GM19239 (cell line): ENCODE measurements at regions not wholly inside any gene's neighbourhood (a gene's known extent, or its start where the extent isn't known, plus 50 kb on each side); places are given as distances from the start of the nearest gene placed in this dataset.

ENCODE experiments used
- DNase-seq: peaks from one replicate; pipeline ENCODE4 v3.0.0; 2011; ENCODE audit warnings: low spot score; ENCODE audit not compliant: insufficient read length
- FAIRE-seq: peaks from 2 replicates; lab custom pipeline; 2011; peaks lifted over from hg19 to GRCh38; lab: Jason Lieb, UNC

DNA sequence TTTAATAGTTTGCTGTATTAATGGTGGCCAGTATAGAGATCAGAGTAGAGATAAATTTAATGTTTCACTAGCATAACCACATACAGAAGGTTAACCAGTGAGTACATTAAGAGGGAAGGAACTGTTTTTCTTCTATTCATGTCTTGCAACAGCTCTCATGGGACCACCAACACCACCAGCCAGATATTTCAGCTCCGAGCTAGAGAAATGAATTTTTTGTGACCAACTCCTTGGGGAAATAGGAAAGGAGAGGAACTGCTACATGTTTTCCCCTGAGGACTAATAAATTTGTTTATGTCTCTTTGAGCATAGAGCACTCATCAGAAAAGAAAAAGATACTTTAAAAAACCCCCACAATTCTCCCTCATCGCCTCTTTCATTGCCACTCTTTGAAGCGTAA is 247.5 kb downstream of the MBNL1 start:
- FAIRE-seq (peak; percentile 80), DNase-seq (no peak)

DNA sequence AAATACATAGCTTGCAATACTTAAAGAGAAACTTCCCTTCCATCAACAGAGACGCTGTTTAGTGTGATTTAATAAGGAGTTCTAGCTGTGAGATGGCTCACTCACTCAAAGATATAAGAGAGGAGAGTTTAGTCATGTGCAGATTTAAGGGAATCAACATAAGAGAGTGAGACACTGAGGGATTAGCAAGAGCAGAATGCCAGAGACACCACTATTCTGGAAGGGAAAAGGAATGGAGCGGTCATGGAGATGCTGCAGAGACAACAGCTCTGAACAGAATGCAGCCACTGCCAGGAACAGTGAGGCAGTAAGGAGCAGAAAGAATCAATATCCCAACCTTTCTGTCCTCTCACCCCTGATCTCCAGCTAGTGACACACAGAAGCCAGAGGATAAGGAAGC is 248.8 kb downstream of the MBNL1 start:
- no peak for DNase-seq
- no peak for FAIRE-seq

DNA sequence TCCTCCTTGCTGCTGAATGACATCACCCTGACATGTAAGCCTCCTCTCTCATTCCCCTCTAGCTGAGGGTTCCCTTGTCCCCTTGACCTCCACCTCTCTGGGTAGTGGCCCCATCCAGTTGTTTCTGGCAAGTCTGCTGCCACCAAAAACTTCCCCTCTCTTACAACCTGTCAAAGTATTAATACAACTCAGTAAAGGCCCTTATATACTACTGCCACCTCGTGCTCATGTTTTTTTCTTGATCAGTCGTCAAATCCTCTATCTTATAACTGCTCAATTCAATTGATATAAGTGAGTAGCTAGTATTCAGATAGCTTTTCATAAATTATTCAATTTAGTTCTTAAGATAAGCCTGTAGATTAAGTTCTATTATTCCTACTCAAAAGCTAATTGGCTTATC is 249.6 kb downstream of the MBNL1 start:
- no peak for DNase-seq
- FAIRE-seq = peak; percentile 84

DNA sequence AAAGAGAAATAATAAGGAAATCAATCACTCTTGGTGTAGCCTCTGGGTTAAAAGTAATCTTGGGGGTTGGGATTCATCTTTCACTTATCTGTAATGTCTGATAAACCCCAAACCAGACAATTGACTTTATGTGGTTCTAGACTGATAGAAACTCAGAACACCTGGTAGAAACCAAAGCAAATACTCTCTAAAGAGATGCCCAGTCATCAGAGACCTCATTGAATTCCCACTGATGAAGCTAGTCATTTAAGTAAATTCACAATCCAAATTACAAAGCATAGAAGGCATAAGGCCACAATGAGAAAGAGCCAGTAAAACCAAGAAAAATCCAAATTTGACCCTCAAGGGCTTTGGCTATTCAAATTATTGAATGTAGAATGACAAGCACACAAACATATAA is 250.6 kb downstream of the MBNL1 start:
- DNase-seq (no peak), FAIRE-seq (peak; percentile 89)

DNA sequence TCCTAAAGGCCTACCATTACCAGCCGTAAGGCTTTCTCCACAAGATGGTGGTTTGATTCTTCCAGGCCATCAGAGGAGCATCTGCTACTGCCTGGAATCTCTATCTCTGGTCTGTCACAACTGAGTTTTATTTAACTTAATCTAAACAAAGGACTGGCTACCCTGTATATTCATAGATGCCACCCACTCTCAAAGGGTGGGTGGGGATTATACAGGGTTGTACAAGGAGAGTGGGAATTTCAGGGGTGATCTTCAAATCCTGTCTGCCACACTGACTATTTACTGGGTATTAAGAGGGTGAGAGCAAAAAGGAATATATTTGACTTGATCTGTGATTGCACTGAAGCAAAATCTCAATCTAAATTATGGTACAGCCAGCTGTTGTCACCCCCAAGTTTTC is 253.3 kb downstream of the MBNL1 start:
- FAIRE-seq = no peak
- no peak for DNase-seq

DNA sequence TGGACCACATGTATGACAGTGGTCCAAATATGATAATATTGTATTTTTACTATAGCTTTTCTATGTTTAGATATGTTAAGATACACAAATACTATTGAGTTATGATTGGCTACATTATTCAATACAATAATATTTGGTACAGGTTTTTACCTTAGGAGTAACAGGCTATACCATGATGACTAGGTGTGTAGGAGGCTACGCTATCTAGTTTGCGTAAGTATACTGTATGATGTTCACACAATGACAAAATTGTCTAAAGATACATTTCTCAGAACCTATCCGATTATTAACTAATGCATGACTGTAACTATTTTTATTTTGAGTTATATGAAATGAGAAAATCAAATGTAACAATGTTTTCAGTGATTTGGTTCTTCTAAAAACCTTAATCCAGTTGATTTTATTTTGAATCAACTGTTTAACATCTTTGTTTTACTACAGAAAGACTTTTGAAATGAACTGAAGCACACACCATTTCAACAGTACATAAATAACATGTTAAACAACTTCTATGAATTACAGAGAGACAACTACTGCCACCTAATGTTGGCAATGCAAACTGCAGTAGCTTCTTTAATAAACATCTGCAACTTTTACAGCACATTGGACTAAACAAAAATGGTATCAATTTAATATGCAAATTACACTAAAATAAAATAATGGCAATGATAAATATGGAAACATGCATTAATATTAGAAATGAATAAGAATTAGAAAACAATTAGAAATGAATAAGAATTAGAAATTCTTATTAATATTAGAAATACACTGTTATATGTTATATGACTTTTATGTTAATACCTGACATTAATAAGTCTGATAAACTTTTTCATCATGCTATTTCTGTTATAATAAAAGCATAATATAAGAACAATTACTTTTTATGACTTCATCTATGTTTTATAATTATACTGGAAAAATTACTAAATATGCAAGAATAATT is 255.7 kb downstream of the MBNL1 start:
- FAIRE-seq = peak; percentile 94
- no peak for DNase-seq

DNA sequence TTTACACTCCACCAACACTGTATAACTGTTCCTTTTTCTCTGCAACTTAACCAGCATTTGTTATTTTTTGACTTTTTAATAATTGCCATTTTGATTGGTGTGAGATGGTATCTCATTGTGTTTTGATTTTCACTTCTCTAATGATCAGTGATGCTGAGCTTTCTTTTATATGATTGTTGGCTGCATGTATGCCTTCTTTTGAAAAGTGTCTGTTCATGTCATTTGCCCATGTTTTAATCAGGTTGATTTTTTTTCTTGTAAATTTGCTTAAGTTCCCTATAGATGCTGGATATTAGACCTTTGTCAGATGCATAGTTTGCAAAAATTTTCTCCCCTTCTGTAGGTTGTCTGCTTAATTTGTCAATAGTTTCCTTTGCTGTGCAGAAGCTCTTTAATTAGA is 263.0 kb downstream of the MBNL1 start:
- no peak for FAIRE-seq
- DNase-seq = no peak

DNA sequence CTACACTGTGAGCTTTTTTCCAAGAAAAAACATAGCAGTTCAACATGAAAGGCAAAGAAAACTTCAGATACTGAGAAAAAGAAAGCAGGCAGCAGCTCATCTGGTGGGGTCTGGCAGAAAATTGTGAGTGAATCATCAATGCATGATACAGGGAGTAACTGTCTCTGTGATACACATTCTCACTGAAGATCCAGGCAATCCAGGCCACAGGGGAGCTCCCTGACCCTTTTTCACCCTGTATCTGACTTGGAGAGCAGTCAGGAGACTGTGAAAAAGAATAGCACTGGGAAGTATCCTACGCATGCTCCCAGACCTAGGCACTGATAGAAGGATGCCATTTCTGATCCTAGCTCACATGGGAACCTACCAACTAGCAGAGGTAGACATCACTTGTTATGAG is 269.8 kb downstream of the MBNL1 start:
- no peak for DNase-seq
- FAIRE-seq = no peak

DNA sequence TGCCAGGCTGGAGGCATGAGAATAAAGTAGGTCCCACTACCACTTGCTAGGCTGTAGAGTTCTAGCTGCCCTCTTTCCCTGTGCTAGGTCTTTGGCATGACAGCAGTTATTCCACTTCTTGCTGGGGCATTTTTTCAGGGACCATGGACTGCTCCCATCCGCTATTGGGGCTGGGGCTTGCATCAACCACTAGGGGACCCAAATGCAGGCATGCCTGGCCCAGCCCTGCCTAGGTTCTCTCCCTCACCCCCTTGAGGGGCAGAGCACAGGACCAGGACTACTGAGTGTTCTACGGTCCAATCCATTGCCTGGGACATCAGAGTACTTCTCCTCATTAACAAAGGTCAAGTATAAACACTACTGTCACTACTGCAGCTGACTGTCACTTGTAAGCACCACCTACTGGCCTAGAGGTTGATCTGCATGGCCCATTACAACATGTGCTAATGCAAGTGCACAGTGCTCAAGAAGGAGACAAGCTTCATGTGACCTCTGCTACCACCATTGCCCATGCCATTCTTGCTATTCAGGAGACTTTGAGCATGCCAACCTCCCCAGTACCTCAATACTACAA is 270.5 kb downstream of the MBNL1 start:
- DNase-seq = no peak
- no peak for FAIRE-seq

DNA sequence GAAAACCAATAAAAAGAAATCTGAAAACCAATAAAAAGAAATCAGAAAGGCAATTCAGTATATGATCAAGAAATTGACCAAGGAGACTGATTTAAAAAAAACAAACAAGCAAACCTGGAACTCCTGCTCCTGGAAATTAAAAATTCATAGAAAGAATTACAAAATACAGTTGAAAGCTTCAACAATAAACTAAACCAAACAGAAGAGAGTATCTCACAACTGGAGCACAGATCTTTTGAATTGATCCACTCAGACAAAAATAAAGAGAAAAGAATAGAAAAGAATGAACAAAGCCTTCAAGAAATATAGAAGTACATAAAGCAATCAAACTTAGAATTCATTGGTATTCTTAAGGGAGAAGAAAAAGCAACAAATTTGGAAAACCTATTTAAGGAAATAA is 271.4 kb downstream of the MBNL1 start:
- DNase-seq (no peak), FAIRE-seq (no peak)

DNA sequence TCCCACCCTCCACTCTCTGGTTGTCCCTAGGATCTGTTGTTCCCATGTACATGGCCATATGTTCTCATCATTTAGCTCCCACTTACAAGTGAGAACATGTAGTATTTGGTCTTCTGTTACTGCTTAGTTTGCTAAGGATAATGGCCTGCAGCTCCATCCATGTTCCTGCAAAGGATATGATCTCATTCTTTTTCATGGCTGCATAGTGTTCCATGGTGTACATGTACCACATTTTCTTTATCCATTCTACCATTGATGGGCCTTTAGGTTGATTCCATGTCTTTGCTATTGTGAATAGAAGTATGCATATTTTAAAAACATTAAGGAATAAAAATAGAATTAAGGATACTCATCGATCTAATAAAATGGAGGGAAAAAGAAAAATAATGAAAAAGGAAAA is 278.4 kb downstream of the MBNL1 start:
- FAIRE-seq = no peak
- no peak for DNase-seq

DNA sequence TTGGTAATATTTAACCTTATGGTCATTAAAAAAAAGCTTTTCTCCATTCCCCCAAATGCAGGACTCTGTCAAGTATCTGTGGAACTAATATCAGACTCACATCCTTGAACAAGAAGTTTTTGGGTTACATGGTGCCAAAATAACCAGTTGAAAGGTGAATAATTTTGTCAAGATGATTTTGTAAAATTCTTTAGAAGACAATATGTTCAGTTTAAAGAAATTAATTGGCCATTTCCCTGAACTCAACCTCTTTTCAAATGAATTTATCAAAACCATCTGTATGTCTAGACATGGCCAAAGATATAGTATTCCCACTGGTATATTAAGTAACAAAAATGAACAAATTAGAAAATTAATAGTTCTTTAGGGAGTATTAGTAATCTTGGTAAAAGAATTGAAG is 280.5 kb downstream of the MBNL1 start:
- DNase-seq (no peak), FAIRE-seq (peak; percentile 60)

DNA sequence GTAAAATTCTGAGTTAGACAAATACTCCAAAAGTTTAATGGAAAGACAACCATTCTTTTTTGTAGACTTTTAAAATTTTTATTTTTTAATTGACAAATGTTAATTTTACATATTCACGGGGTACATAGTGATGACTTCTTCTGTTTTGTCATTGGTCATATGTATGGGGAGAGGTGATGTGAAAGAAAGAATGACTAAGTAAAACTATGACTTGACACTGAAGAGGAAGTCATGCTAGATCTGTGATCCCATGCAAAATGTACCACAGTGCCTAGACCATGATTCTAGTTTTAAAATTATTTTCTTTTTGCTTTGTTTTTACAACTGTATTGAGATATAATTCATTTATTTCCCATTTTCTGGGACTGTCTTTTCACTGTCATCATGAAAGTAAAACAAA is 281.6 kb downstream of the MBNL1 start:
- FAIRE-seq = no peak
- DNase-seq = no peak

DNA sequence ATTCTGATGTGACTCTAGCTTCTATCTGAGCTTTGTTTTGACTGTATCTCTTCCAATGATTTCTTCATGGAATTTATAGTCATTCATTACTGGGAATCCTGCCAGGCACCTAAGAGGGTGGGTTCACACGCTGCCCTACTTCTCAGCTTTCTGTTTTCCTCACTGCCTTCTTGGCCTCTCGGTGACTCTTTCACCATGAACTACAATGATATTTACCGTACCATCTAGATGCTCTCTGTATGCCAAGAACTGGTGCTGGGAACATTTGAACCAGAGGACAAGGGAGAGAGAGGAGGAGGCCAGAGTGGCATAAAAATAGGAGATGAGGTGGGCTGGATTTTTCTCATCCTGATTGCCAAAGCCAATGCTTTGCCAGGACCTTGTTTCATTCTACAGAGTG is 280.0 kb upstream of the P2RY1 start:
- FAIRE-seq (no peak), DNase-seq (no peak)

DNA sequence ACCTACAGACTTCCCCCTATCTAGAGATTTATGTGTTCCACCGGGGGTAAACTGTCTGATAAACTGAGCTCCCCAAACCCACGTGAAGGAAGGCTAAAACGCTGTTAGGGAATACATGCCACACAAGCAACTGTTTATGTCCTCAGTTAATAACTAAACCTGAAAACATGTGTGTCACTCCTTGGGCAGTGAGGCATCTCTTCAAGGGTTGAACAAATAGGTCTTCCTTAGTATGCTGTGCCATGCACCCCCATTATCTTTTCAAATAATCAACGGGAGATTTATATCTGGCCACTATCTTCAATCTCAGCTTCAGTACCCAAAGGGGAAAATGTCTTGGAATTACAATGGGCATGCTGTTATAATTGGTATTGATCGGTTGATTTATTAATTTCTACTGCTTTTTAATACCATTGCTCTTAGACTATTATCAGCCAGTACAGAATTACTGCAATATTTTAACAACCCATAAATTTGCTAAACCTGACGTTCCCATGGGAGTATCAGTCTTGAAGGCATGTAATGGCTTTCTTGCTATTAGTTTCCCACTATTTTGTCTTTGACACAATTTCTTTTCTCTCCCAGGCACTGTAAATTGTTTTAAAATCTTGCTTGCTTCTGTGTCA is 279.2 kb upstream of the P2RY1 start:
- no peak for FAIRE-seq
- no peak for DNase-seq

DNA sequence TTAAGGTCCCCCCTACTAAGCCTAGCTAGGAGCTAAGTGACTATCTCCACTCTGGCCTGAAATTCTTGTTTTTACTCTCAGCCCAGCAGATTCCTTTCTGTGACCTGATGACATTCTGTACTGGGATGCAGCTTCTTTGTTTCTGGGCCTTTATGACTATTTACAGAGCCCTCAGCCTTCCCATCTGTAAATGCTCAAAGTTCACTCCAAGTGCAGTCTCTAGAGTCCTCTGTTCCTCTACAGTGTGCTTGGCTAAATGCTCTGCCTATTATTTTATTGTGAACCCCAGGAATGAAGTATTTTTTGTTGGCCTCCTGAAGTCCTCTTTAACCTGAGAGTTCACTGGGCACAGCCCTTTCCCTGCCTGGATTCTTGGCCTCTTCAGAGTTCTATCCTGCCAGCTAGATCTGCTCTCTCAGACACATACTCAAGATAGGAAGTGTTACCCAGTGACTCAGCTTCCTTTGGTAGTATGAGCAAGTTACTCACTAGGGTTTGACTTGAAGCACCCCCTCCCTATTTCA is 278.1 kb upstream of the P2RY1 start:
- DNase-seq (no peak), FAIRE-seq (peak; percentile 71)

DNA sequence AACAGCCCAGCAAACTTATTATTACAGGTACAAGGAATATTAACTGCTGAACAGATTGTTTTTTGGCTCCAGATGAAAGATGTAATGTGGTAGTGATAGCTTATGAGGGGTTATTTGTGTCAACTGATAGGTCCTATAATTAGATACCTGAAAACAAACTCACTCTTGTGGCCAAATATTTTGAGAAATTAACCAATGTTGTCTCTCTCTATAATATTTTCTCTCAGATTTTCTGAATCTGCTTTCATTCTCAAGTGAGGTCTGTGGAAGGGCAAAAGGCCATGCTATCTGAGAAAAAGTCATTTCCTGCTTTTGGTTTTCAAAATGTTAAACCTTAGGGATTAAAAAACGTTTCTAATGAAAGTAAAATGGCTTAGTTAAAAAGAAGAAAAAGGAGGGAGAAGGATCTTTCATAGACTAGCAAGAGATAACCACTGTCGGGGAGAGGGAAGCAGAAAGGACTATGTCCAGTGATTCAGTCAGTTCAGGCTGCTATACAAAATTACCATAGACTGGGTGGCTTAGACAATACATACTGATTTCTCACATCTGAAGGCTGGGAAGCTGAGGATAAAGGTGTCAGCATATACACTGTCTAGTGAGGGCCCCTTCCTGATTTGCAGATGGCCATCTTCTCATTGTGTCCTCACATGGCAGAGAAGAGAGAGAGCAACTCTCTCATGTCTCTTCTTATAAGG is 277.5 kb upstream of the P2RY1 start:
- peak; percentile 71 for FAIRE-seq
- no peak for DNase-seq

DNA sequence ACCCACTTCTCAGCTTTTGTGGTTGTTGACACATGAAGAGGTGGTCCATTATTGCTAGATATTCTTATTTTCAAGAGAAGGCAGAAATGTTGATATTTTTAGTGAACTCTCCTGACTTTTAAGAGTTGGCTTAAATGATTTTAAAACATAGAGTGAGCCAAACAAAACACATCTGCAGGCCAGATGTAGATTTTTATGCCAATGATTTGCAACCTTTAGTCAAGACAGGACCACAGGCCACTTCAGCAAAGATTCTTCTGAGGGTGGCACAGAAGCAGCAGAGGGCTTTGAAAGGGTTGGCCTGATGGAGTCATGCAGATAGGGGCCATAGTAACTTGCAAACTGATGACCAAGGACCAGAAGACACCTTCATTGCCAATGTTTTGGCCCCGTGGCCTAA is 276.5 kb upstream of the P2RY1 start:
- DNase-seq (no peak), FAIRE-seq (no peak)

DNA sequence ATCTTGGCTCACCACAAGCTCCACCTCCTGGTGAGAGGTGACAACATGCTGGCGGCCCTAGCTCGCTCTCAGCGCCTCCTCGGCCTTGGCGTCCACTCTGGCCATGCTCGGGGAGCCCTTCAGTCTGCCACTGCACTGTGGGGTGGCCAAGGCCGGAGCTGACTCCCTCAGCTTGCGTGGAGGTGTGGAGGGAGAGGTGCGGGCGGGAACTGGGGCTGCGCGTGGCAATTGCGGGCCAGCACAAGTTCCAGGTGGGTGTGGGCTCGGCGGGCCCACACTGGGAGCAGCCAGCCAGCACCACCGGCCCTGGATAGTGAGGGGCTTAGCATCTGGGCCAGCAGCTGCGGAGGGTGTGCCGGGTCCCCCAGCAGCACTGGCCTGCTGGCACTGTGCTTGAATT is 275.7 kb upstream of the P2RY1 start:
- FAIRE-seq (no peak), DNase-seq (no peak)

DNA sequence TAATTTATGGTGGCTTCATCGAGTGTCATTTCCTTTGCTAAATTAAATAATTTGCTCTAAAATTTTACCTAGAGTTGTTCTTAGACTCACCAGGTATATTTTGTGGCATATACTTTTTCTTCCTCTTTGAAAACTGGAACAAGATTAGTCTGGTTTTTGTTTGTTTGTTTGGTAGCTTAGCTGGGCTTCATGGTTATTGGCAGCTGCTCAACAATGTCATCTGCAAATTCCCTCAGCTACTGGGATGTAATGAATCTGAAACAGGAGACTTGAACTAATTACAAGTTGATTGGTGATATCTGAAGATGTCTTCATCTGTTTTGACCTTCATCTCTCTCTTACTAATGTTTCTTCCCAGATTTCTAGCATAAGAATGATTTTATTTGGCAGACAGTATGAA is 270.5 kb upstream of the P2RY1 start:
- DNase-seq (no peak), FAIRE-seq (no peak)
